ENCODE measurements at regions not wholly inside any gene's neighbourhood (a gene's known extent, or its start where the extent isn't known, plus 50 kb on each side); places are given as distances from the start of the nearest gene placed in this dataset.
"Not testable (repeated sequence)": the region's sequence is repeated elsewhere in the genome, so short reads cannot be mapped to it uniquely, and the experiment has no call there.

DNA sequence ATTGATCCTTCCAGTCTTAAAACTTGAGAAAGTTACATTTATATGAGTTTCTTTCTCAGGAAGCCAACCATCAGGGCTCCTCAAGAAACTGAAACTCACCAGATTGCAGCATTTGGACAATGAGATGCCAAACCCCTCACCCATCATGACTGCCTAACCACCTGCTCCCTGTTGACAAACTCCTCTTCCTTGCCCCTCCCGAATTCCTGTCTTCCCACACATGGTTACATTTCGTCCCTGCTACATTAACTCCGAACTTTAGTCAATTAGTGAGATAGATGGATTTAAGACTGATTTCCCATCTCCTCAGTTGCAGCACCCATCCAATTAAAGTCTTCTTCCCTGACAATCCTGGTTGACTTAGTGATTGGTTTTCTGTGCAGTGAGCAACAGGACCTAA, 118.7 kb downstream of the ZNF330 start:
- no peak for DNase-seq (ENCODE audit: extremely low read depth in 1 of 11, low read depth in 9 of 11, low spot score in 4 of 11)

DNA sequence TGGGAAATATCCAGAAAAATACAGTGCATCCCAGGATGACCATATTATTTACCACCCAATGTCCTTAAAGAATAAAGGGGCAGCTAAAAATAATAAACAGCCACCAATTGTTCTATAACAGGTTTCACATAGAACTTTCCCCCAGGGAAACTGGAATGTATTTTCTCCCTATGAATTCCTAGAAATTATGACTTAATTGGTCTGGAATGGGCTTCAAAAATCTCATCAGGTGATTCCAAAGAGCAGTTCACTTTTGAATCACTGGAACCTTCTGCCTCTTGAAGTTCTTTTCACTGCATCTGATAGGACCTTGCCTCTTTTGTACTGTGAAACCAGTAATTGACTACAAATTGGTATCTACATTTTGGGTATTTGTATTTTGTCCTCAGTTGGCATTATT, 119.3 kb downstream of the ZNF330 start:
- DNase-seq (ENCODE audit: extremely low read depth in 1 of 11, low read depth in 9 of 11, low spot score in 4 of 11): no peak

DNA sequence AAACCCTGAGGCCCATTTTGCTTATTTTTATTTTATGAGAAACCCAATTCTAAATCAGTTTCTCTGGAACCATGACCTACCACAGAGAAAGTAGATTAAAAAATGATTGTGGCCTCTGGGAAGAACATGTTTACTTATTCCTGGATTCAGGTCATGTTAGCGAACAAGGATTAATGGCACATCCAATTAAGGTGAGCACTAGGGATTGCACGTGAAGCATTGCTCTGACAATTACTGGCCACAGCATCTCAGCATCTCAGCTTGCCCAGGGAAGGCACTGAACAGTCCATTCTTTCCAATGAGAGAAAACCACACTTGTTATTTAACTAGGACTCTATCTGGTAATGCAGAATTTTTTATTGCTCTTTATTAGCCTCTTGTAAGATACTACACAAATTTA, 119.8 kb downstream of the ZNF330 start:
- DNase-seq (ENCODE audit: extremely low read depth in 1 of 11, low read depth in 9 of 11, low spot score in 4 of 11): no peak

DNA sequence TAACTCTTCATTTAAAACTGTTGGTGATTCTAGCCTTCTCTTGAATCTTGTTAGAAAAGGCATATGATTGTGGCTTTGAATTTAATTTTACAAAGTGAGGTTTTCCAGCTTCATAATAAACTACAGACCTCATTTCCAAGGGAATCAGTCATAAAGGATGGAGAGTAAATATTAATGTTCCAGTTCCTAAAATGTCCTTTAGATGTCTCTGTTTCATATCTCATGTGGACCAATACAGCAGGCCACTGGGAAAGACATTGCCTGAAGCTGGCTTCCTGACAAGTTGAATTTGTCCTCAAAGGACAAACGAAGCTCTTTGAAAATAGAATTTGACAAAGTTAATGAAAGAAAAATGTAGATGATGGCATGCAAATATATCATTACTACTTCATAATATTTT, 125.4 kb downstream of the ZNF330 start:
- peak in 4 of 11 donors; percentile 40 to 60 (median 44) for DNase-seq (ENCODE audit: extremely low read depth in 1 of 11, low read depth in 9 of 11, low spot score in 4 of 11)

DNA sequence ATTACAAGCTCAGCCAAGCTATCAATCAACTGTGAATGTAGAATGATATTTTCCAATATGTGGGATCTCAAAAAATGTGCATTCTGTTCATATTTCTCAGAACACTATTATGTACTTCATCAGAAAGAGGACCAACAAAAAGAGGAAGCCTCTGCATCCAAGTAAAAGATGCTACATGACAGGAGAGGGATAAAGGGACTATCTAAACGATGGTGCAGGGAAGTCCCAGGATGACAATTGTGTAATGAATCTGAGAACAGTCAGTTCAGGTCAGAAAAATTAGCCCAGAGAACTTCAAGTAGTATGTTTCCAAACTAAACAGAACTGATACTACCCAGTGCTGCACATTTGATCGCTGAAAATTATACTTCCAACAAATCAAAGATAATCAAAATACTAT, 127.0 kb downstream of the ZNF330 start:
- no peak for DNase-seq (ENCODE audit: extremely low read depth in 1 of 11, low read depth in 9 of 11, low spot score in 4 of 11)

DNA sequence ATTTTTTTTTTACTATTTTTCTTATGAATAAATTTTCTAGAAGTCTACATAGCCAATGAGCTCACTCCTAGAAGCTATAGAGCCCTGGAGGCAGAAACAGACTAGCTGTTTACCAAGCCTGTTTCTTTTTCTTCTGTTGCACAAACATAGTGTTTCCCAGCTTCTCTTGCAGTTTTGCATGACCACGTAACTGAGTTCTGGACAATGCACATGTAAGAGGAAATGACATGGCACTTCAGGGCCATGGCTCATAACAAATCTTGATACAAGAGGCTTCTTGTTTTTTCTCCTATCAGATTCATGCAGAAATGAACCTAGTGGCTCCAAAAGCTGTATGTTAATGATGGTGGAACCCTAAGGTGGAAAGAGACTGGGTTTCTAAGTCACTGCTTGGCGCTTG, 127.4 kb downstream of the ZNF330 start:
- DNase-seq (ENCODE audit: extremely low read depth in 1 of 11, low read depth in 9 of 11, low spot score in 4 of 11): no peak

DNA sequence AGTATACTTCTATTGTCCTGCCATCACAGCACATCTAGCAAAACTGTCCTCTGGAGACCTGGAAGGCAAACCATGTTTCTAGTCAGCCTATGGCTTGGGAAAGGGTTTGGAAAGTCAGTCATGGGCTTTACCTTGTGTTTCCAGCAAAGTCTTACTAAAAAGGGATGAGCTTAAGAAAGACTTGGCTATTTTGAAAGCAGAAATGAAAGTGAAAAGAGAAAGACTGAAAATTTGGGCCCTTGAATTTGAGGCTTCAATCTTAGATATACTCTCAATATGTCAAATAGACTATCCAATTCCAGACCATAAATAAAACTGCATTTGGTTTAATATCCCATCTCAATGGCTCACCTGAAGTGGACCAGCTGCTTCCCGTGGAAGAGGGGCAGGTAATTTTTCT, 127.9 kb downstream of the ZNF330 start:
- DNase-seq (ENCODE audit: extremely low read depth in 1 of 11, low read depth in 9 of 11, low spot score in 4 of 11): no peak

DNA sequence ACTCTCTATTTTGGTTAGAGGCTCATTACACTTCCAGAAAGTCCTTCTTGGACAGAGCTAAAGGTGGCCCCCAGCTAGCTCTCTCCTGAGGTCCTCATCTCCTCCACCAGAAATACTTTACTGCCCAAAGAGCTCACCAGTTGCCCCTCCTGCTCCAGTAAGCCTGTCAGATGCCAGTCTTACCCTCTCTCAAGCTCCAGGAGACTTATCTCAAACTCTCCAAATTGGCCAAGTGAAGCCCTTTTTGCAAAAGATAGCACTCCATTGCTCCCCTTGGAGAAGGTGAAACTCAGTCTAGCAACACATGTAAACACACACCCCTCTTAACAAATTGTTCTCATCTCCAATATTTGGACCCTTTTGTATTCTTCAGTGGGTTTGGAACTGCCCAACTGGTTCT, 128.5 kb downstream of the ZNF330 start:
- DNase-seq (ENCODE audit: extremely low read depth in 1 of 11, low read depth in 9 of 11, low spot score in 4 of 11): no peak

DNA sequence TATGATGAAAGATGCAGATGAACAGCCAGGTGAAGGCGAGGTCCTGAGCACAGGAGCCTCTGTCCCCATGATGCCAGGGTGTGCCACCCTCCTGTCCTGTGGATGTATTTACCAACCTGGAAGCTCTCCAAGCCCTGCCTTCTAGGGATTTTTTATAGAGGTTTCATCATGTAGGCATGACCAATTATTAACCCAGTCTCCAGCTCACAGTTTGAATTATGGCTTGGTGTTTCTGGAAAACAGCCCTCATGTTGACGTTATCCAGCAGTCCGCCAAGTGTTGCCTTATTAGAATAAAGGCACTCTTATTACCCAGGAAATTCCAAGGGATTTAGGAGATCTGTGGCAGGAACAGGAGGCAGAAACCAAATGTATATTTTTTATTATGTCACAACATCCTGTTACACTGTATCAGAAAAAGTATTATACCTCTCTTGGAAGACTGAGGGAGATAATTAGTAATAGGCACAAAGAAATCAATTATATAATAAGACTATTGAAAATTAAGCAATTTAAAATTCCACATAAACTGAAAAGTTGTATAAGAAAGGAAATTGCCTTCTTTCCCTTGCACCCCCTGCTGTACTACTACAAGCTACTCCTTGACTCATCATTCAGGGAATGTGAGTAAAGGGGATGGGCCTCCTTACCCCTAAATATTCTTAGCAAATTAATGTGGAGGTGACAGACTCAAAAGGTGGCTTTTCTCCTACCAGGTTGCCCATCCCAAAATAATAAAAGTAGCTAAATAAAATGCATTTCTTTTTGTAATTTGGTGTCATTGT, 129.6 kb downstream of the ZNF330 start:
- DNase-seq (ENCODE audit: extremely low read depth in 1 of 11, low read depth in 9 of 11, low spot score in 4 of 11): peak in 5 of 11 donors; percentile 37 to 60 (median 51)

DNA sequence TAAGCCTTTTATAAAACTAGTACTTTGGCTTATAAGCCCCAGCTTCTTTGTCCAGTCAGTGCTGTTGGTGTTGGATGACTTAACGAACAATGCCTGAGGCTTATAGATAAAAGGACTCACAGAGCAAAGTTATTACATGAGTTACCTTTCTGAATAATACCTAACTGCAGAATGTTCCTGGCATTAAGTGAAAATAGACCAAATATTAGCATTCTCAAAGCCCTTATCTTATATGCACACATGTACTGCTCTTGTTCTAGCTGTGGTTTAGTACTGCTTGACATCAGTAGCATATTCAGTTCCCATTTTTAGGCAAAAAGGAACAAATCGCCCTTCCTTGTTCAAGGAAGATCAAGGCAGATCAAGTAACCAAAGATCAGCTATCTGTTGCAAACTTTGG, 131.6 kb downstream of the ZNF330 start:
- no peak for DNase-seq (ENCODE audit: extremely low read depth in 1 of 11, low read depth in 9 of 11, low spot score in 4 of 11)

DNA sequence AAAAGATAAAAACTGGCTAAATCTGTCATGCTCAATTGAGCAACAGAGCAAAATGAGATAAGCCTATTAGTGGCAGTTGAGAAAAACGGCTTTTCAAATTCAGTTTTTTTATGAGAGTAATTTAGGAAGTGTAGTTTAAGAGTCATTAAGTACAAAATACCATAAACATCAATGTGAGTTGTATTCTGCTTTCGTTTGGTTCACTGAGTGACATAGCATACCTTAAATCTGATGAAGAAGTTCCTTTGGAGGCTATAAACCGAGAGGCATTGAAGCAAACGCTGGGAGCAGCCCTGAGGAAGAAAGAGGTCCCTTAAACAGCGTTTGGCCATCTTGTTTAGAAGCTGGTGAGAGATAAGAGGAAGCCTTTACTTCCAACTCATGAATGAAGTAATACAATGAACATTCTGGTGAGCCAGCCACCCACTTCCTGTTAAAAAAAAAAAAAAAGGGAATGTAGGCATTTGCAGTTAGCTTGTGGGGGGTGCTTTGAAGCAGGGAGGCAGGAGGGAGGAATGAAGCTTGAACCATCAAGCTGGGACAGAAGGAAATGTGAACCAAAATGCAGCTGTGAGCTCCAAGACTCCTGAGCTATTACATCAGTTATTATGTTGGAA, 132.3 kb downstream of the ZNF330 start:
- DNase-seq (ENCODE audit: extremely low read depth in 1 of 11, low read depth in 9 of 11, low spot score in 4 of 11): no peak

DNA sequence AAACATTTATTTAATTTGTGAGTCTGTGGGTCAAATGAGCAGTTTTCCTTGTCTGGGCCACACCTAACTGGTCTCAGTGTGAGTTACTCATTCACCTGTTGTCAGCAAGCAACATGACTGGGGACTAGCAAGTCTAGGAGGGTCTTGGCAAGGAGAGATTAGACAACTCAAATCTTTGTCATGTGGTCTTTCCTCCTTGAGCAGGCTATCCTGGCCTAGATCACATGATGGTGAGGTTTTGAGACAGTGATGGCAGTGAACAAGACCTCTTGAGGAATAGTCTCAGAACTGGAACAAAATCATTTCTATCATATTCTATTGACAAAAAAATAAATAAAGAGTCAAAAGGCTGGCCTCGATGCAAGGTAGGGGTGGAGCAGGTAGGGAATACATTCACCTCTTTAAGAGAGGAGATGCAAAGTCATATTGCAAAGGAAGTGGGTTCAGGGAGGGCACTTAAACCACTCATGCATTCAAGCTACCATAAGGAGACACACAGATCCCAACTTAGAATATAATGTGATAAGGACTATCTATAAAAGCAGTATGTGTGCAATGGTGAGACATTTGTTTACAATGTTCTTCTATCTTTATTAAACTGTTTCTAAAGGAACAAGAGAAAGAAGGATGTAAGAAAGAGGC, 135.7 kb downstream of the ZNF330 start:
- no peak for DNase-seq (ENCODE audit: extremely low read depth in 1 of 11, low read depth in 9 of 11, low spot score in 4 of 11)

DNA sequence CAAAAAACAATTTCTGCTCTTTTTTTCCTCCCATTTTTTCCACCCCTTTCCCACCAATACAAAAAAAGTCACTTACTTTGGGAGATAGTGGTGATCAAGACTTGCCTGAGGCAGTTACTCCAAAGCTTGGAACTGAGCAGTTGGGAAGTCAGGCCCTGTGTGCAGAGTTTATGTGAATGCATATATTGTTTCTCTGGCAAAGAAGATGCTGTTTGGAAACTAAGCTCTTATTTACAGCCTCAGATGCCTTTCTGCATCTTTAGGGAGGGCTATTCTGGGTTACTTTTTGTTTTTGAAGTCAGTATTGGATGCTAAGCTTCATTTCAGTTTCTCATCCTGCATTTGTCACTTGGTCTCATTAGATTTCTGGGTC, 136.3 kb downstream of the ZNF330 start:
- no peak for DNase-seq (ENCODE audit: extremely low read depth in 1 of 11, low read depth in 9 of 11, low spot score in 4 of 11)

DNA sequence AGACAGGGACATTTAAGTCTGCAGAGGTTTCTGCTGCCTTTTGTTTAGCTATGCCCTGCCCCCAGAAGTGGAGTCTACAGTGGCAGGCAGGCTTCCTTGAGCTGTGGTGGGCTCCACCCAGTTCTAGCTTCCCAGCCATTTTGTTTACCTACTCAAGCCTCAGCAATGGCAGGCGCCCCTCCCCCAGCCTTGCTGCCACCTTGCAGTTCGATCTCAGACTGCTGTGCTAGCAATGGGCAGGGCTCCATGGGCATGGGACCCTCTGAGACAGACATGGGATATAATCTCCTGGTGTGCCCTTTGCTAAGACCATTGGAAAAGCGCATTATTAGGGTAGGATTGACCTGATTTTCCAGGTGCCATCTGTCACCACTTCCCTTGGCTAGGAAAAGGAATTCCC, 147.5 kb downstream of the ZNF330 start:
- DNase-seq (ENCODE audit: extremely low read depth in 1 of 11, low read depth in 9 of 11, low spot score in 4 of 11): not testable (repeated sequence)

DNA sequence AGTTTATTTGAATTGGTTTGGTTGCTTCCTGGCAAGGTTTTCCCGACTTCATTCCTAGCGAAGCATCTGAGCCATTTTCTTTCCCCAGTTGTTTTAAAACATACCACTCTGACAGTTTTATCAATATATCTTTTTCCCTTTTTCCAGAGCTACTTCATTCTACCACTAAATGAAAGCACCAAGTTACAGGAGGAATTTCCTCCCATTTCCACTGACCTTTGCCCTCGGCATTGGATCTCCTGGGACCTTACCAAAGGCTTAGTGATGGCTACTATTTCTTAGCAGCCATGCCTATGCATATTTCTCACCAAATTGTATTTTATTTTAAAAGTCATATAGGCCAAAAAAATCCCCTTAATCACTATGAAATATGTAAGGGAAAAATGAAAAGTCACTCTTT, 150.5 kb downstream of the ZNF330 start:
- DNase-seq (ENCODE audit: extremely low read depth in 1 of 11, low read depth in 9 of 11, low spot score in 4 of 11): no peak

DNA sequence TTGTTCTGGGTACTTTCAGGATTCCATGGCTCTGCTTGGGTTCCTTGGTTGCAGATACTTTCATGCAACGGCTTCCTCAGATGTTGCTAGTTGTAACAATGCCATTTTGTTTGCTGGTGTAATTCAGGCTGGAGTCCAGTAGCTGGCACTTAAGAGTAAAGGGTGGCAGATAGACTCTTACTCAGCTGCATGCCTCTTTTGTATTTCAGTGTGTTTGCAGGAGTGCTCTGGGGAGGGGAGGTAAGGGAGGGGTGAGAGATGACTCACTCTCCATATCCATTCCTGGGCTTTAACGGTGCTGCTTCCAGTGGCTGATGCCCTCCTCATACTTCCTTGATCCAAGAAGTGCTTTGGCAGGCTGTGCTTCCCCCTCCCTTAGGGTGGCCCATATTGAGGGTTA, 155.2 kb downstream of the ZNF330 start:
- no peak for DNase-seq (ENCODE audit: extremely low read depth in 1 of 11, low read depth in 9 of 11, low spot score in 4 of 11)

DNA sequence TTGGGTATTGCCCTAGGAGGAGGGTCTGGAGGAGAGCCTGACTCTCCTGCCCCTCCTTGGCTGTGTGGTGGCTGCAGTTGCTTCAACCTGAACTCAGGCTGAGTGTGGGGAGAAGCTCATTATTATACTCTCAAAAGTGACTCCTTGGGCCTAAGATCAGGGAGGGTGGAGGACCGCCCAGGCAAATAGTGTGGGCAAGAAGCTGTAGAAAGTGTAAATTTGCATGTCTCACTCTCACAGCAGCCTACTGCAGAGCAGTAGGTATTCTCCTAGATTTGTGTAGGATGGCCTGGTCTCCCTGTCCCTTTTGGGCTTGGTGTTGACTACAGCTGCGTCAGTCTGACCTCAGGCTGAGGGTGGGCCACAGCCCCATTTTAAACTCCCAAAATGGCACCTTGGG, 156.1 kb downstream of the ZNF330 start:
- no peak for DNase-seq (ENCODE audit: extremely low read depth in 1 of 11, low read depth in 9 of 11, low spot score in 4 of 11)

DNA sequence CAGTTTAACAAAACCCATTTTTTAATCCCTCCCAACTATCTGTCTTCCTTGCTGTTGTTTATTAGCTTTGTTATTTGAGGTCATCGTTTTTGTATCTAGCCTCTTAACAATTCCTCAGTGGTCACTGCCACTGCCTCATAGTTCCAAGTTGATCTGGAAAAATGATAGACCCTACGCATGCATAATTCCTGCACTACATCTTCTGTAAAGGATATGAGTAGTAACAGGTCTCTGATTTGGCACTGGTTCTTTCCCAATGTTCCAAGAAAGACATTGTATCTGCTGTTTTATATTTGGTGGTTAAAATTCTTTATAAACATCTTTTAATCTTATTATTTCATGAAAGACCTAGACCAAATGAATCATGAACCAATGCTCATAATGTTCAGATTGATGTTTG, 166.6 kb downstream of the ZNF330 start:
- no peak for DNase-seq (ENCODE audit: extremely low read depth in 1 of 11, low read depth in 9 of 11, low spot score in 4 of 11)

DNA sequence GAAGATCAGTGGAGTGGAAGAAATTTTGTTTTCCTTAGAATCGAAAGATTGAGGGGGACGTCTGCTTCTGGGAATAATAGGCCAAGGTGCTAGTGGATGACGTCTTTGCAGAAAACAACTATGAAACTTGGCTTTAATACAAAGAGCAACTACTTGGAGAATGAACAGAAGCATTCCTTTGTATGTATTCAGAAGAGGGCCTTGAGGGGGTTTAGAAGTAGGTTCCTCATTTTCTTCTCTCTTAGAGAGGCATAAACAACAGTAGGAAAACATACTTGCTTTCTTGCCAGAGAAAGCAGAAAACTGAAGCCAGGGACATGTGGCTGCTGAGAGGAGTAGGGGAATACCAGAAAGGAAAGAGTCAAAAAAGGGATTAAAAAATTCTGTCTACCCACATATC, 167.8 kb downstream of the ZNF330 start:
- no peak for DNase-seq (ENCODE audit: extremely low read depth in 1 of 11, low read depth in 9 of 11, low spot score in 4 of 11)

DNA sequence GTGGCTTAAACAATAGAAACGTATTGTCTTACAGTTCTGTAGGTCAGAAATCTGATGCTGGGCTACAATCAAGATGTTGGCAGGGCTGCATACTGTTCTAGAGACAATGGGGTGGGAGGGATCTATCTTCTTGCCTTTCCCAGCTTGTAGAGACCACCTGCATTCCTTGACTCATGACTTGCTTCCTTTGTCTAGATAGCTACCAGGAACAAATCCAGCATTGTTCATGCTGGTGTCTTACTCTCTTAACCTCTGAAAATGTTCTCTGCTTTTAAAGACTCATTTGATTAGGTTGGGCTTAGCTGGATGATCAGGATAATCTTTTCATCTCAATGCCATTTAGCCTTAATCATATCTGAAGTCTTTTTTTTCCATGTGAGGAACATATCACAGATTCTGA, 169.0 kb downstream of the ZNF330 start:
- DNase-seq (ENCODE audit: extremely low read depth in 1 of 11, low read depth in 9 of 11, low spot score in 4 of 11): no peak

DNA sequence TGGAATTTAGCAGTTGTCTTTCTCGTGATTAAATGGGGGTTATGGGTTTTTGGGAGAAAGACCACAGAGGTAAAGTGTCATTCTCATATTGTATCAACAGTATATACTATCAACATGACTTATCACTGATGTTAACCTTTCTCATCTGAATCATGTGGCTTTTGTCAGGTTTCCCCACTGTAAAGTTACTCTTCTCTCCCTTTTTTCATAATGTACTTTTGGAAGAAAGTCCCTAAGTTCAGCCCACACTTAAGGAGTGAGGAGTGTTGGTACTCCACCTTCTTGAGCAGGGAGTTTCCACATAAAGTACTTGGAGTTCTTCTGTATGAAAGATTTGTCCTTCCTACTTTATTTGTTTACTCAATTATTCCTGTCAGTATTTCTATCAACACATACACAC, 169.9 kb downstream of the ZNF330 start:
- DNase-seq (ENCODE audit: extremely low read depth in 1 of 11, low read depth in 9 of 11, low spot score in 4 of 11): no peak

All from renal cortex interstitium (tissue), 11 donors.